PC-3 (cell line): ENCODE measurements at regions not wholly inside any gene's neighbourhood (a gene's known extent, or its start where the extent isn't known, plus 50 kb on each side); places are given as distances from the start of the nearest gene placed in this dataset.

Source experiments
- ATAC-seq: fragments of 200-7000 bp; cut with Tn5 transposase; 2 replicates; pipeline ENCODE4 v1.9.1; 2020; ENCODE audit warnings: mild to moderate bottlenecking, moderate library complexity
- BruUV-seq: library from RNA; stranded (reverse); fragments of 400-500 nt; replicated peaks from 2 replicates; lab custom pipeline; 2021; lab: Mats Ljungman, UMichigan
- CTCF ChIA-PET: fragments of 300-600 bp; sonication (Branson Sonifier 250); formaldehyde crosslinking; loops from one replicate; lab custom pipeline; 2022; ENCODE audit warnings: antibody characterized with exemption; lab: Charles Lee
- POLR2A ChIA-PET: fragments of 300-600 bp; sonication (Branson Sonifier 250); formaldehyde crosslinking; loops from one replicate; lab custom pipeline; 2022; ENCODE audit warnings: antibody characterized with exemption; ENCODE audit not compliant: unreplicated experiment; lab: Charles Lee
- DNase-seq: peaks from one replicate; pipeline ENCODE4 v3.0.0-alpha.2; 2015
- H2AFZ ChIP-seq: fragments of 300-600 bp; sonication (generic); 2 replicates; pipeline ENCODE4 v1.6.0; 2016; ENCODE audit warnings: antibody characterized with exemption, low read length
- H3F3A ChIP-seq: fragments of 300-600 bp; sonication (generic); one replicate; pipeline ENCODE4 v1.6.0; 2017; ENCODE audit warnings: antibody characterized with exemption, low read length, control low read depth, mild to moderate bottlenecking; ENCODE audit not compliant: unreplicated experiment
- H3K27ac ChIP-seq: fragments of 300-600 bp; sonication (generic); 2 replicates; pipeline ENCODE4 v1.5.1; 2016; ENCODE audit warnings: mild to moderate bottlenecking, low read length
- H3K27me3 ChIP-seq: fragments of 300-600 bp; sonication (generic); 2 replicates; pipeline ENCODE4 v1.6.1; 2016; ENCODE audit warnings: low read length, mixed read lengths
- H3K36me3 ChIP-seq: fragments of 300-600 bp; sonication (generic); 2 replicates; pipeline ENCODE4 v1.6.1; 2016; ENCODE audit warnings: low read depth, mixed run types, low read length, mixed read lengths
- H3K4me1 ChIP-seq: fragments of 300-600 bp; sonication (generic); 2 replicates; pipeline ENCODE4 v1.5.1; 2016; ENCODE audit warnings: low read length; ENCODE audit not compliant: insufficient read depth
- H3K4me2 ChIP-seq: fragments of 300-600 bp; sonication (generic); 2 replicates; pipeline ENCODE4 v1.6.0; 2016; ENCODE audit warnings: low read length
- H3K4me3 ChIP-seq: fragments of 300-600 bp; sonication (generic); 2 replicates; pipeline ENCODE4 v1.5.1; 2016; ENCODE audit warnings: mild to moderate bottlenecking, low read length, mixed read lengths
- H3K79me2 ChIP-seq: fragments of 300-600 bp; sonication (generic); 2 replicates; pipeline ENCODE4 v1.6.1; 2017; ENCODE audit warnings: low read length, mixed read lengths
- H3K9ac ChIP-seq: fragments of 300-600 bp; sonication (generic); 2 replicates; pipeline ENCODE4 v1.6.0; 2016; ENCODE audit warnings: mild to moderate bottlenecking, low read length
- H3K9me2 ChIP-seq: fragments of 300-600 bp; sonication (generic); replicated peaks from 2 replicates; pipeline ENCODE4 v1.6.1; 2016; ENCODE audit warnings: mixed run types, low read length, mixed read lengths
- H3K9me3 ChIP-seq: fragments of 300-600 bp; sonication (generic); 2 replicates; pipeline ENCODE4 v1.6.1; 2016; ENCODE audit warnings: low read length, mixed read lengths
- H4K20me1 ChIP-seq: fragments of 300-600 bp; sonication (generic); 2 replicates; pipeline ENCODE4 v1.6.1; 2016; ENCODE audit warnings: low read length, mixed read lengths
- EZH2 ChIP-seq: fragments of 300-600 bp; sonication (generic); IDR thresholded peaks from one replicate; pipeline ENCODE4 v1.6.1; 2017; ENCODE audit warnings: antibody characterized with exemption, mild to moderate bottlenecking, low read length; ENCODE audit not compliant: unreplicated experiment
- EZH2phosphoT487 ChIP-seq: fragments of 300-600 bp; sonication (generic); IDR thresholded peaks from 2 replicates; pipeline ENCODE4 v1.6.1; 2018; ENCODE audit warnings: mild to moderate bottlenecking, antibody characterized with exemption, low read length, borderline replicate concordance
- intact Hi-C: fragments of 100-400 bp; cut with micrococcal nuclease; formaldehyde crosslinking; loops from 2 replicates; pipeline ENCODE4 v1.9.0; 2023
- TF ChIP-seq, protein P1 (sequence below): fragments of 300-600 bp; sonication (generic); conservative IDR thresholded peaks from 2 replicates; pipeline ENCODE4 v1.5.1; 2017; ENCODE audit warnings: antibody characterized with exemption, low read depth, mild to moderate bottlenecking, low read length

GRCh38 chr5:167767795-167768194 lies 523.6 kb upstream of the WWC1 start:
- no peaks in the 10 kb centered on the region for H3K9me3 ChIP-seq
- ATAC-seq (no peak), DNase-seq (no peak)
- no peaks in the 10 kb centered on the region for H4K20me1 ChIP-seq
- intact Hi-C loops: no loop called here
- CTCF ChIA-PET: no interaction called here
- H3K27me3 ChIP-seq: peaks cover 25% of the 10 kb centered on the region
- no peak overlapping the region for H2AFZ ChIP-seq
- no peak overlapping the region for H3K27ac ChIP-seq
- no TSS peak for BruUV-seq
- H3K4me3 ChIP-seq: no peak overlapping the region
- no peak overlapping the region for H3K4me2 ChIP-seq
- H3K36me3 ChIP-seq: no peaks in the 10 kb centered on the region
- TF ChIP-seq, protein P1, sequence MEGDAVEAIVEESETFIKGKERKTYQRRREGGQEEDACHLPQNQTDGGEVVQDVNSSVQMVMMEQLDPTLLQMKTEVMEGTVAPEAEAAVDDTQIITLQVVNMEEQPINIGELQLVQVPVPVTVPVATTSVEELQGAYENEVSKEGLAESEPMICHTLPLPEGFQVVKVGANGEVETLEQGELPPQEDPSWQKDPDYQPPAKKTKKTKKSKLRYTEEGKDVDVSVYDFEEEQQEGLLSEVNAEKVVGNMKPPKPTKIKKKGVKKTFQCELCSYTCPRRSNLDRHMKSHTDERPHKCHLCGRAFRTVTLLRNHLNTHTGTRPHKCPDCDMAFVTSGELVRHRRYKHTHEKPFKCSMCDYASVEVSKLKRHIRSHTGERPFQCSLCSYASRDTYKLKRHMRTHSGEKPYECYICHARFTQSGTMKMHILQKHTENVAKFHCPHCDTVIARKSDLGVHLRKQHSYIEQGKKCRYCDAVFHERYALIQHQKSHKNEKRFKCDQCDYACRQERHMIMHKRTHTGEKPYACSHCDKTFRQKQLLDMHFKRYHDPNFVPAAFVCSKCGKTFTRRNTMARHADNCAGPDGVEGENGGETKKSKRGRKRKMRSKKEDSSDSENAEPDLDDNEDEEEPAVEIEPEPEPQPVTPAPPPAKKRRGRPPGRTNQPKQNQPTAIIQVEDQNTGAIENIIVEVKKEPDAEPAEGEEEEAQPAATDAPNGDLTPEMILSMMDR: no peak
- TF ChIP-seq EZH2phosphoT487 (no peak), EZH2 (no peak)
- no peaks in the 10 kb centered on the region for H3K9me2 ChIP-seq
- H3K9ac ChIP-seq: no peak overlapping the region
- no peaks in the 10 kb centered on the region for H3K79me2 ChIP-seq
- no peaks in the 10 kb centered on the region for H3F3A ChIP-seq
- POLR2A ChIA-PET: no interaction called here
- H3K4me1 ChIP-seq: peaks cover 7% of the 10 kb centered on the region

GRCh38 chr5:167769846-167770413 lies 521.5 kb upstream of the WWC1 start:
- TF ChIP-seq EZH2: no peak
- Histone ChIP-seq H3K36me3 (no peaks in the 10 kb centered on the region), H3K27me3 (peaks cover 31% of the 10 kb centered on the region; the same call in 1 of the 2 replicates), H3F3A (no peaks in the 10 kb centered on the region), H3K4me1 (no peaks in the 10 kb centered on the region), H3K4me2 (no peak overlapping the region), H3K4me3 (no peak overlapping the region), H2AFZ (no peak overlapping the region), H3K27ac (no peak overlapping the region), H3K79me2 (no peaks in the 10 kb centered on the region), H3K9me3 (no peaks in the 10 kb centered on the region), H4K20me1 (no peaks in the 10 kb centered on the region), H3K9me2 (no peaks in the 10 kb centered on the region), H3K9ac (no peak overlapping the region)
- ATAC-seq: no peak
- POLR2A ChIA-PET: no interaction called here
- BruUV-seq: no TSS peak
- intact Hi-C loops: no loop called here
- CTCF ChIA-PET: no interaction called here
- DNase-seq: no peak

- Histone ChIP-seq H4K20me1 (no peaks in the 10 kb centered on the region), H3K4me2 (no peak overlapping the region), H3K9ac (no peak overlapping the region), H3K9me3 (no peaks in the 10 kb centered on the region), H2AFZ (no peak overlapping the region), H3K4me3 (no peak overlapping the region), H3K36me3 (no peaks in the 10 kb centered on the region), H3F3A (no peaks in the 10 kb centered on the region), H3K79me2 (no peaks in the 10 kb centered on the region), H3K27ac (0 out of 2 replicates have a peak overlapping the region, but pooled peaks have one; percentile 16), H3K27me3 (peaks cover 33% of the 10 kb centered on the region; the same call in 1 of the 2 replicates), H3K9me2 (no peaks in the 10 kb centered on the region), H3K4me1 (no peaks in the 10 kb centered on the region)
- CTCF ChIA-PET: no interaction called here
- POLR2A ChIA-PET: no interaction called here
- intact Hi-C loops: no loop called here
- no peak for TF ChIP-seq EZH2
- TF ChIP-seq EZH2phosphoT487: no peak
- TF ChIP-seq, protein P1: no peak
- peak; percentile 10 for DNase-seq
- no peak for ATAC-seq
- no TSS peak for BruUV-seq
These were observed 521.0 kb upstream of the WWC1 start for GRCh38 chr5:167770461-167770860.
